HL-60 (cell line): ENCODE measurements at regions not wholly inside any gene's neighbourhood (a gene's known extent, or its start where the extent isn't known, plus 50 kb on each side); places are given as distances from the start of the nearest gene placed in this dataset.
"Not testable (repeated sequence)": the region's sequence is repeated elsewhere in the genome, so short reads cannot be mapped to it uniquely, and the experiment has no call there.

Source experiments
- DNase-seq, 2 experiments: peaks; one replicate each; pipeline ENCODE4 v3.0.0-alpha.2; 2010 to 2020; ENCODE audit warnings: low read depth in 1 of 2, low spot score in 1 of 2
- H3K27ac ChIP-seq: fragments of 250-450 bp; sonication (Bioruptor Pico); replicated peaks from 2 replicates; pipeline ENCODE4 v1.5.1; 2020; ENCODE audit warnings: mild to moderate bottlenecking, moderate library complexity
- H3K27me3 ChIP-seq: fragments of 250-450 bp; sonication (Bioruptor Pico); 2 replicates; pipeline ENCODE4 v1.5.1; 2021; ENCODE audit warnings: mild to moderate bottlenecking, moderate library complexity; ENCODE audit not compliant: insufficient read depth, poor library complexity, severe bottlenecking
- H3K4me3 ChIP-seq: replicated peaks from 2 replicates; pipeline ENCODE4 v1.5.1; 2011; ENCODE audit warnings: mild to moderate bottlenecking, control low read depth, low read length; ENCODE audit not compliant: insufficient read depth
- GABPA ChIP-seq: IDR thresholded peaks from 2 replicates; pipeline ENCODE4 v1.6.1; 2012; ENCODE audit warnings: low read depth
- POLR2AphosphoS5 ChIP-seq: IDR thresholded peaks from 2 replicates; pipeline ENCODE4 v1.6.1; 2012; ENCODE audit warnings: low read depth
- SPI1 ChIP-seq: IDR thresholded peaks from 2 replicates; pipeline ENCODE4 v1.6.1; 2012; ENCODE audit warnings: low read depth, mild to moderate bottlenecking, borderline replicate concordance
- TF ChIP-seq, protein P1 (sequence below): IDR thresholded peaks from 2 replicates; pipeline ENCODE4 v1.6.1; 2012; ENCODE audit warnings: low read depth; ENCODE audit not compliant: insufficient replicate concordance
- TF ChIP-seq, protein P2 (sequence below): IDR thresholded peaks from one replicate; pipeline ENCODE4 v1.5.1; 2011; ENCODE audit warnings: low read length, control low read depth, inconsistent platforms; ENCODE audit not compliant: insufficient read depth

DNA sequence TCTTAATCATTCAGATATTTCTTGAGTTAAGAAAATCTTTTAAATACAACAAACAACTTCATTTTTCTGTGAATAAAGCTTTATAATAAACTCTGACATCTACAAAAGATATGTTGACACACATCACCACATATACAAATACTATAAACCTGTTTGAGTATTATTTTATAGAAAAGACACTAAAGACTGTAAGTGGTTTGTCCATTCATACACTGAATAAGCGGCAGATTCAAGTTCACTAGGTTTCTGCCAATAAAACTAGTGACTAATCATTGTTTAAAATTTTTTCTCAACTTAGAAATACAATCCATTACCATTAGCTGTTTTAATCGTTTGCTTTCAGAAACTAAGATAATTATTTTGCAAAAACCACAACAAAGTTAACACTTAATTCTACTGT lies 1900.0 kb downstream of the C4orf33 start:
- Histone ChIP-seq H3K4me3 (no peak overlapping the region), H3K27ac (no peak overlapping the region), H3K27me3 (no peaks in the 10 kb centered on the region)
- TF ChIP-seq, protein P1, sequence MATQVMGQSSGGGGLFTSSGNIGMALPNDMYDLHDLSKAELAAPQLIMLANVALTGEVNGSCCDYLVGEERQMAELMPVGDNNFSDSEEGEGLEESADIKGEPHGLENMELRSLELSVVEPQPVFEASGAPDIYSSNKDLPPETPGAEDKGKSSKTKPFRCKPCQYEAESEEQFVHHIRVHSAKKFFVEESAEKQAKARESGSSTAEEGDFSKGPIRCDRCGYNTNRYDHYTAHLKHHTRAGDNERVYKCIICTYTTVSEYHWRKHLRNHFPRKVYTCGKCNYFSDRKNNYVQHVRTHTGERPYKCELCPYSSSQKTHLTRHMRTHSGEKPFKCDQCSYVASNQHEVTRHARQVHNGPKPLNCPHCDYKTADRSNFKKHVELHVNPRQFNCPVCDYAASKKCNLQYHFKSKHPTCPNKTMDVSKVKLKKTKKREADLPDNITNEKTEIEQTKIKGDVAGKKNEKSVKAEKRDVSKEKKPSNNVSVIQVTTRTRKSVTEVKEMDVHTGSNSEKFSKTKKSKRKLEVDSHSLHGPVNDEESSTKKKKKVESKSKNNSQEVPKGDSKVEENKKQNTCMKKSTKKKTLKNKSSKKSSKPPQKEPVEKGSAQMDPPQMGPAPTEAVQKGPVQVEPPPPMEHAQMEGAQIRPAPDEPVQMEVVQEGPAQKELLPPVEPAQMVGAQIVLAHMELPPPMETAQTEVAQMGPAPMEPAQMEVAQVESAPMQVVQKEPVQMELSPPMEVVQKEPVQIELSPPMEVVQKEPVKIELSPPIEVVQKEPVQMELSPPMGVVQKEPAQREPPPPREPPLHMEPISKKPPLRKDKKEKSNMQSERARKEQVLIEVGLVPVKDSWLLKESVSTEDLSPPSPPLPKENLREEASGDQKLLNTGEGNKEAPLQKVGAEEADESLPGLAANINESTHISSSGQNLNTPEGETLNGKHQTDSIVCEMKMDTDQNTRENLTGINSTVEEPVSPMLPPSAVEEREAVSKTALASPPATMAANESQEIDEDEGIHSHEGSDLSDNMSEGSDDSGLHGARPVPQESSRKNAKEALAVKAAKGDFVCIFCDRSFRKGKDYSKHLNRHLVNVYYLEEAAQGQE, result no peak
- TF ChIP-seq POLR2AphosphoS5 (no peak), GABPA (no peak), SPI1 (no peak)
- TF ChIP-seq, protein P2, sequence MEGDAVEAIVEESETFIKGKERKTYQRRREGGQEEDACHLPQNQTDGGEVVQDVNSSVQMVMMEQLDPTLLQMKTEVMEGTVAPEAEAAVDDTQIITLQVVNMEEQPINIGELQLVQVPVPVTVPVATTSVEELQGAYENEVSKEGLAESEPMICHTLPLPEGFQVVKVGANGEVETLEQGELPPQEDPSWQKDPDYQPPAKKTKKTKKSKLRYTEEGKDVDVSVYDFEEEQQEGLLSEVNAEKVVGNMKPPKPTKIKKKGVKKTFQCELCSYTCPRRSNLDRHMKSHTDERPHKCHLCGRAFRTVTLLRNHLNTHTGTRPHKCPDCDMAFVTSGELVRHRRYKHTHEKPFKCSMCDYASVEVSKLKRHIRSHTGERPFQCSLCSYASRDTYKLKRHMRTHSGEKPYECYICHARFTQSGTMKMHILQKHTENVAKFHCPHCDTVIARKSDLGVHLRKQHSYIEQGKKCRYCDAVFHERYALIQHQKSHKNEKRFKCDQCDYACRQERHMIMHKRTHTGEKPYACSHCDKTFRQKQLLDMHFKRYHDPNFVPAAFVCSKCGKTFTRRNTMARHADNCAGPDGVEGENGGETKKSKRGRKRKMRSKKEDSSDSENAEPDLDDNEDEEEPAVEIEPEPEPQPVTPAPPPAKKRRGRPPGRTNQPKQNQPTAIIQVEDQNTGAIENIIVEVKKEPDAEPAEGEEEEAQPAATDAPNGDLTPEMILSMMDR, result no peak
- no peak for DNase-seq

DNA sequence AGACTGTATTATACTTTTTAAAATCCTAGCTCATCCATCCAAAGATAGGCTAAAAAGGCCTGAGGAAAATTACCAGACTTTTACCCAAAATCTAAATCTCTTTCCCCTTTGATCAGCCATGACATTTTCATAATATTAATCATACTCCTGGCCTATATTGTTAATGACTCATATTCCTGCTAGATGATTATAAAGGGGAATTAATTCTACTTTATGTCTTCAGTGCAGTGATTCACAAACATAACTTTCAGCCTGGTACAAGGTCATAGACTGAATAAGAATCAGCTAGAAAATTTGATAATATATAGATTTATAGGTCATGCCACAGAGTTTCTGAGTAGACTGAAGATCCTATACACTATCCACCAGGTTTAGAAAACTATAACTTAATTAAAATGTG lies 1905.4 kb downstream of the C4orf33 start:
- Histone ChIP-seq H3K27ac (no peak overlapping the region), H3K27me3 (no peaks in the 10 kb centered on the region), H3K4me3 (no peak overlapping the region)
- no peak for DNase-seq
- TF ChIP-seq, protein P1, result no peak
- TF ChIP-seq SPI1 (no peak), GABPA (no peak), POLR2AphosphoS5 (no peak)
- TF ChIP-seq, protein P2, result no peak

DNA sequence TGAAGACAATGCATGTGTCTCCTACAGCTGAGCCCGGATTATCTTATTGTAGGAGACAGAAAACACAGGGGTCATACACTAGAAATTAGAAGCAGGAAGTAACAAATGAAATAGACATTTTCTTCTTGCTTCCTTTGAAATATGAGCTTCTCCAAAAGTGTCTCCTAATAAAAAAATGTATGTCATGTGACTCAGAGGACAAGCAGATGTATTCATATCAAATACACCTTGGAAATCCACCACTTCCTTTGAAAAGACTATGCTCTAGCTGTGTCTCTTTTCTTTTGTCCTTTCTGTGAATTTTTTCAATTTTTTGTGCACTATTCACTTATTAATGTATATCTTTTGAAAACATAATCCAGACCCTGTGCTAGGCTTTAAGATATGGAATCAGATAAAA lies 1906.2 kb downstream of the C4orf33 start:
- no peak for TF ChIP-seq POLR2AphosphoS5
- TF ChIP-seq, protein P2, result no peak
- TF ChIP-seq SPI1, result no peak
- TF ChIP-seq GABPA, result no peak
- Histone ChIP-seq H3K27me3 (no peaks in the 10 kb centered on the region), H3K4me3 (no peak overlapping the region), H3K27ac (no peak overlapping the region)
- no peak for DNase-seq

DNA sequence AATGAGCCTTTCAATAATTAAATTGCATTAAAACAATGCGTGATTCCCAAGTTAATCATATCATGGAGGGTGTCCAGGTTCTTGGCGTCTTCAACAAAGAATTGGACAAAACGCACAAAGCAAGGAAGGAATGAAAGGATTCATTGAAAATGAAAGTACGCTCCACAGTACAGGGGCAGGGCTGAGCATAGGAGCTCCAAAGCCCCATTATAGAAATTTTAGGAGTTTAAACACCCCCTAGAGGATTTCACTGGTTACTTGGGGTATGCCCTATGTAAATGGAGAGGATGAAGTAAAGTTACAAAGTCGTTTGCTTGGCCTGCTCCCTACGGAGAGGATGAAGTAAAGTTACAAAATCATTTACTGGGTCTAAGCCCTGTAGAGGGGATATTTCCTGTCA lies 1910.4 kb downstream of the C4orf33 start:
- no peak for DNase-seq
- H3K27ac ChIP-seq, result no peak overlapping the region
- no peak for TF ChIP-seq SPI1
- TF ChIP-seq, protein P2, result no peak
- no peak for TF ChIP-seq GABPA
- no peak for TF ChIP-seq POLR2AphosphoS5
- TF ChIP-seq, protein P1, result no peak
- no peak overlapping the region for H3K4me3 ChIP-seq
- no peaks in the 10 kb centered on the region for H3K27me3 ChIP-seq

DNA sequence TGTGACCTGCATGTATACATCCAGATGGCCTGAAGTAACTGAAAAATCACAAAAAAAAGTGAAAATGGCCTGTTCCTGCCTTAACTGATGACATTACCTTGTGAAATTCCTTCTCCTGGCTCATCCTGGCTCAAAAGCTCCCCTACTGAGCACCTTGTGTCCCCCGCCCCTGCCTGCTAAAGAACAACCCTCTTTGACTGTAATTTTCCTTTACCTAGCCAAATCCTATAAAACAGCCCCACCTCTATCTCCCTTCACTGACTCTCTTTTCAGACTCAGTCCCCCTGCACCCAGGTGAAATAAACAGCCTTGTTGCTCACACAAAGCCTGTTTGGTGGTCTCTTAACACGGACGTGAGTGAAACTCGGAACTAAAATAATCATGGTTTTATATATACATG lies 1916.0 kb downstream of the C4orf33 start:
- H3K27me3 ChIP-seq, DNase-seq, H3K4me3 ChIP-seq, H3K27ac ChIP-seq: not testable (repeated sequence)
